ENCODE measurements at regions not wholly inside any gene's neighbourhood (a gene's known extent, or its start where the extent isn't known, plus 50 kb on each side); places are given as distances from the start of the nearest gene placed in this dataset.

GRCh38 chr4:129929984-129930383, 834.0 kb downstream of the C4orf33 start:
- ATAC-seq (no peak), DNase-seq (ENCODE audit: low read depth in 1 of 2, low spot score in 1 of 2) (no peak), FAIRE-seq (no peak)
- POLR2A ChIA-PET: no interaction called here
- Histone ChIP-seq H3K4me3 (no peak overlapping the region), H3K4me1 (no peaks in the 10 kb centered on the region), H3K9me3 (no peaks in the 10 kb centered on the region), H3K4me2 (no peak overlapping the region), H3K27ac (no peak overlapping the region)
- TF ChIP-seq GATA3 (IDR thresholded peaks at IDR 0.05; ENCODE audit: borderline replicate concordance) (no peak), BHLHE40 (IDR thresholded peaks at IDR 0.05; ENCODE audit: low read depth, low read length) (no peak), ZSCAN20 (CRISPR knock-in tag; IDR thresholded peaks at IDR 0.05) (no peak), REST (IDR thresholded peaks at IDR 0.05) (no peak), EP300 (IDR thresholded peaks at IDR 0.05) (no peak), NPAS2 (CRISPR knock-in tag; IDR thresholded peaks at IDR 0.05; ENCODE audit: borderline replicate concordance) (no peak), E2F6 (IDR thresholded peaks at IDR 0.05; ENCODE audit: borderline replicate concordance, low read depth) (no peak), HEYL (CRISPR knock-in tag; IDR thresholded peaks at IDR 0.05) (no peak), RNF2 (IDR thresholded peaks at IDR 0.05; ENCODE audit: borderline replicate concordance, low read depth) (no peak), EHMT2 (IDR thresholded peaks at IDR 0.05; ENCODE audit: low read depth) (no peak), KDM1A (IDR thresholded peaks at IDR 0.05; ENCODE audit: low read depth) (no peak), CBX2 (IDR thresholded peaks at IDR 0.05; ENCODE audit: borderline replicate concordance, low read depth) (no peak), TP53 (CRISPR knock-in tag; IDR thresholded peaks at IDR 0.05) (no peak), ELK1 (IDR thresholded peaks at IDR 0.05; ENCODE audit: low read depth, low read length) (no peak), USF2 (IDR thresholded peaks at IDR 0.05) (no peak)
- TF ChIP-seq, protein P1, sequence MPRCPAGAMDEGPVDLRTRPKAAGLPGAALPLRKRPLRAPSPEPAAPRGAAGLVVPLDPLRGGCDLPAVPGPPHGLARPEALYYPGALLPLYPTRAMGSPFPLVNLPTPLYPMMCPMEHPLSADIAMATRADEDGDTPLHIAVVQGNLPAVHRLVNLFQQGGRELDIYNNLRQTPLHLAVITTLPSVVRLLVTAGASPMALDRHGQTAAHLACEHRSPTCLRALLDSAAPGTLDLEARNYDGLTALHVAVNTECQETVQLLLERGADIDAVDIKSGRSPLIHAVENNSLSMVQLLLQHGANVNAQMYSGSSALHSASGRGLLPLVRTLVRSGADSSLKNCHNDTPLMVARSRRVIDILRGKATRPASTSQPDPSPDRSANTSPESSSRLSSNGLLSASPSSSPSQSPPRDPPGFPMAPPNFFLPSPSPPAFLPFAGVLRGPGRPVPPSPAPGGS (IDR thresholded peaks at IDR 0.05): no peak
- WGBS (ENCODE audit: missing lambda C conversion rate): 43% methylated on average over 7 of the region's 7 CpGs
- CTCF ChIA-PET: no interaction called here

DNA sequence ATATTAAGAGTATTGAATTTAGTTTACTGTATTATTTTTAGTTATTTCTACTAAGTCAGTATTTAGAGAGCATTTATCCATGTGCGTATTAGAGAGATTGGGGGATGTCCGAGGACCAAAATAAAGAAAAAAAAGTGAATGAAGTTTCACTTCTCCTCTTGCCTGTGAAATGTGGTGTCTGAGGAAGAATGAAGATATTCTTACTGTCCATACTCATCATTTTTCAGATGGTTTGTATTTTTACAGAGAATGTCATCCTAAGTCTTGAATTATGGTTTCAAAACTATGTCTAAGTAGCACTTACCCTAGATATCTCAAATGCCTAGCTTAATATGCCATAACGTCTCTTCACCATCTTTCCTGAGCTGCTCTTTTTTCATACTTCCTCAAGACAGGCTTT, 854.3 kb downstream of the C4orf33 start:
- Histone ChIP-seq H3K4me2 (no peak overlapping the region), H3K4me3 (no peak overlapping the region), H3K9me3 (no peaks in the 10 kb centered on the region), H3K27ac (no peak overlapping the region), H3K4me1 (no peaks in the 10 kb centered on the region)
- WGBS (ENCODE audit: missing lambda C conversion rate): 28% methylated on average over 3 of the region's 3 CpGs
- TF ChIP-seq HOXB13 (CRISPR knock-in tag; IDR thresholded peaks at IDR 0.05; ENCODE audit: low read depth) (no peak), PBX3 (IDR thresholded peaks at IDR 0.05) (no peak), HEYL (CRISPR knock-in tag; IDR thresholded peaks at IDR 0.05) (no peak), ELK1 (IDR thresholded peaks at IDR 0.05; ENCODE audit: low read depth, low read length) (no peak), GATA3 (IDR thresholded peaks at IDR 0.05; ENCODE audit: borderline replicate concordance) (no peak), FOXS1 (CRISPR knock-in tag; IDR thresholded peaks at IDR 0.05) (no peak), NFE2L2 (conservative IDR thresholded peaks at IDR 0.05; ENCODE audit: low read length) (no peak), RCOR1 (IDR thresholded peaks at IDR 0.05; ENCODE audit: low read depth, low read length) (no peak)
- POLR2A ChIA-PET: no interaction called here
- CTCF ChIA-PET: no interaction called here
- no peak for FAIRE-seq
- DNase-seq (ENCODE audit: low read depth in 1 of 2, low spot score in 1 of 2): no peak
- no peak for ATAC-seq

All from A549 (cell line).